HepG2 (cell line): ENCODE measurements at regions not wholly inside any gene's neighbourhood (a gene's known extent, or its start where the extent isn't known, plus 50 kb on each side); places are given as distances from the start of the nearest gene placed in this dataset.

Experiments used
- ATAC-seq: fragments of 200-7000 bp; cut with Tn5 transposase; 3 replicates; pipeline ENCODE4 v1.9.1; 2020; ENCODE audit warnings: mild to moderate bottlenecking, moderate library complexity
- BruUV-seq: library from RNA; stranded (reverse); fragments of 400-500 nt; replicated peaks from 2 replicates; lab custom pipeline; 2021; lab: Mats Ljungman, UMichigan
- CTCF ChIA-PET: fragments of 300-600 bp; formaldehyde crosslinking; extraction: SDS; loops from one replicate; lab custom pipeline; 2021; ENCODE audit warnings: low total read pairs, inconsistent platforms, low intra/inter-chr PET ratio; lab: Yijun Ruan, JAX
- POLR2A ChIA-PET: fragments of 350-600 bp; sonication (Branson Sonifier 250); formaldehyde crosslinking; loops from one replicate; lab custom pipeline; 2020; ENCODE audit warnings: antibody characterized with exemption, inconsistent platforms; lab: Yijun Ruan, JAX
- DNase-seq: peaks from one replicate; pipeline ENCODE4 v3.0.0-alpha.2; 2015; ENCODE audit warnings: low spot score
- FAIRE-seq: peaks from 3 replicates; lab custom pipeline; 2011; peaks lifted over from hg19 to GRCh38; lab: Jason Lieb, UNC
- H2AFZ ChIP-seq: one replicate; pipeline ENCODE4 v1.6.1; 2011; ENCODE audit warnings: low read length, inconsistent platforms
- H3K27ac ChIP-seq: fragments of 300-600 bp; 3 replicates; pipeline ENCODE4 v1.8.0; 2011; ENCODE audit warnings: mixed run types, mild to moderate bottlenecking, mixed read lengths, low read length, inconsistent platforms; ENCODE audit not compliant: insufficient read depth; ENCODE audit errors: extremely low read length
- H3K27me3 ChIP-seq, 2 experiments: fragments of 200-600 bp in 1 of 2; 2 replicates in 1 of 2; 3 replicates in 1 of 2; pipeline versions ENCODE4 v1.6.0 to v1.8.0; 2011; ENCODE audit warnings: low read length in 2 of 2, mild to moderate bottlenecking in 2 of 2, moderate library complexity in 2 of 2, inconsistent platforms in 1 of 2; ENCODE audit not compliant: insufficient read depth in 2 of 2, control insufficient read depth in 1 of 2
- H3K36me3 ChIP-seq, 2 experiments: fragments of 200-600 bp in 1 of 2; replicated peaks in 1 of 2; 2 replicates in 1 of 2; 3 replicates in 1 of 2; pipeline versions ENCODE4 v1.5.1 to v1.8.0; 2011; ENCODE audit warnings: low read length in 2 of 2, inconsistent platforms in 1 of 2; ENCODE audit not compliant: insufficient read depth in 2 of 2, control insufficient read depth in 1 of 2
- H3K4me1 ChIP-seq: 2 replicates; pipeline ENCODE4 v1.5.1; 2012; ENCODE audit warnings: low read length, inconsistent platforms; ENCODE audit not compliant: insufficient read depth
- H3K4me2 ChIP-seq: 2 replicates; pipeline ENCODE4 v1.6.0; 2011; ENCODE audit warnings: low read depth, low read length, inconsistent platforms
- H3K4me3 ChIP-seq, 3 experiments: fragments of 200-600 bp in 1 of 3; sonication (generic), shearing (Covaris generic) in 1 of 3; replicated peaks in 1 of 3; 2 replicates each; pipeline ENCODE4 v1.5.1; 2011 to 2016; ENCODE audit warnings: low read length in 3 of 3, inconsistent platforms in 2 of 3, low read depth in 2 of 3, mild to moderate bottlenecking in 2 of 3, control low read depth in 1 of 3, mixed read lengths in 1 of 3; ENCODE audit not compliant: insufficient read depth in 1 of 3
- H3K79me2 ChIP-seq: one replicate; pipeline ENCODE4 v1.6.1; 2011; ENCODE audit warnings: low read length, inconsistent platforms; ENCODE audit not compliant: insufficient read depth
- H3K9ac ChIP-seq: 2 replicates; pipeline ENCODE4 v1.6.0; 2011; ENCODE audit warnings: mild to moderate bottlenecking, low read depth, low read length, inconsistent platforms; ENCODE audit not compliant: insufficient read depth
- H3K9me3 ChIP-seq: 2 replicates; pipeline ENCODE4 v1.5.1; 2012; ENCODE audit warnings: mild to moderate bottlenecking, low read length
- H4K20me1 ChIP-seq: 2 replicates; pipeline ENCODE4 v1.6.0; 2011; ENCODE audit warnings: inconsistent platforms, mild to moderate bottlenecking, low read length, moderate library complexity; ENCODE audit not compliant: insufficient read depth
- FOSL2 ChIP-seq: sonication (generic); formaldehyde crosslinking; IDR thresholded peaks from 2 replicates; pipeline ENCODE4 v1.4.0; 2020; ENCODE audit warnings: missing genetic modification reagents
- FOXP4 ChIP-seq: sonication (generic); formaldehyde crosslinking; IDR thresholded peaks from 2 replicates; pipeline ENCODE4 v1.4.0; 2020; ENCODE audit warnings: missing genetic modification reagents
- SOX13 ChIP-seq, 3 experiments: fragments of 450-650 bp in 1 of 3; sonication (generic) in 1 of 3; formaldehyde crosslinking in 1 of 3; IDR thresholded peaks in 2 of 3; conservative IDR thresholded peaks in 1 of 3; 2 replicates each; pipeline versions ENCODE4 v1.5.0 to v1.6.1; 2016 to 2020; ENCODE audit warnings: antibody characterized with exemption in 1 of 3, mild to moderate bottlenecking in 1 of 3, missing compliant biosample characterization in 1 of 3, missing genetic modification reagents in 1 of 3, moderate library complexity in 1 of 3
- SOX6 ChIP-seq, 2 experiments: fragments of 450-650 bp in 1 of 2; sonication (generic) in 1 of 2; formaldehyde crosslinking in 1 of 2; IDR thresholded peaks; 2 replicates each; pipeline versions ENCODE4 v1.4.0 to v1.6.1; 2017 to 2020; ENCODE audit warnings: antibody characterized with exemption in 1 of 2, mild to moderate bottlenecking in 1 of 2, missing genetic modification reagents in 1 of 2
- WGBS: methylation state at CpG from one replicate; pipeline ENCODE4 v1.1.6; 2017; ENCODE audit warnings: low lambda C conversion rate; 5-methylcytosine and 5-hydroxymethylcytosine counted together
- in situ Hi-C: cut with HindIII; loops from 2 replicates; pipeline ENCODE4 v1.10.0; 2017; ENCODE audit warnings: low pct_unique_long_range_greater_than_20kb; ENCODE audit not compliant: extremely low pct_ligation_motif_present
- intact Hi-C: fragments of 100-400 bp; cut with micrococcal nuclease; formaldehyde crosslinking; loops from one replicate; pipeline ENCODE4 v1.10.0; 2022; ENCODE audit not compliant: unreplicated experiment

GRCh38 chr10:113264333-113265131 lies 288.3 kb upstream of the HABP2 start:
- no TSS peak for BruUV-seq
- in situ Hi-C loops = no loop called here

More at GRCh38 chr10:113264333-113265131, 288.3 kb upstream of the HABP2 start:
- TF ChIP-seq SOX6 (IDR thresholded peaks at IDR 0.05) = no peak
- 0 out of 2 replicates have a peak, but pooled peaks have one; percentile 21 for TF ChIP-seq SOX6 (CRISPR knock-in tag; IDR thresholded peaks at IDR 0.05)
- no peak for TF ChIP-seq SOX13 (IDR thresholded peaks at IDR 0.05)
- TF ChIP-seq SOX13 (CRISPR knock-in tag; conservative IDR thresholded peaks at IDR 0.05 in 1 of 2, IDR thresholded peaks at IDR 0.05 in 1 of 2) = peak in 1 of 2 experiments; percentile 23; a peak in 1 of 4 replicates
- no peak for TF ChIP-seq FOSL2 (CRISPR knock-in tag)
- TF ChIP-seq FOXP4 = peak; percentile 29; the same call in 1 of the 2 replicates
- Histone ChIP-seq H3K36me3 (no peaks in the 10 kb centered on the region), H3K9ac (no peak overlapping the region), H4K20me1 (no peaks in the 10 kb centered on the region), H3K9me3 (no peaks in the 10 kb centered on the region), H3K4me1 (peaks cover 11% of the 10 kb centered on the region; the same call in 1 of the 2 replicates), H3K27ac (no peak overlapping the region), H3K4me2 (0 out of 2 replicates have a peak overlapping the region, but pooled peaks have one; percentile 23), H3K79me2 (no peaks in the 10 kb centered on the region), H3K27me3 (peaks cover 0 to 45% of the 10 kb centered on the region in 2 experiments; a peak in 4 of 5 replicates), H3K4me3 (no peak overlapping the region), H2AFZ (no peak overlapping the region)
- ATAC-seq (peak; percentile 56), FAIRE-seq (no peak), DNase-seq (peak; percentile 21)
- intact Hi-C loops = no loop called here
- 8% methylated on average over 9 of the region's 11 CpGs for WGBS
- ChIA-PET CTCF (no interaction called here), POLR2A (no interaction called here)
